HG03108 (cell line): ENCODE measurements at regions not wholly inside any gene's neighbourhood (a gene's known extent, or its start where the extent isn't known, plus 50 kb on each side); places are given as distances from the start of the nearest gene placed in this dataset.

ENCODE experiments used
- ATAC-seq: cut with Tn5 transposase; IDR thresholded peaks from one replicate; pipeline ENCODE4 v1.9.1; 2021; ENCODE audit warnings: moderate library complexity; ENCODE audit not compliant: unreplicated experiment

- ATAC-seq, result no peak
Measured at GRCh38 chr15:81442454-81442853, 68.4 kb upstream of the TMC3 start.

- ATAC-seq, result no peak
Measured at GRCh38 chr15:81434851-81435250, 60.8 kb upstream of the TMC3 start.

- no peak for ATAC-seq
Measured at GRCh38 chr15:81433462-81433861, 59.4 kb upstream of the TMC3 start.

GRCh38 chr15:81432179-81432578 lies 58.2 kb upstream of the TMC3 start:
- no peak for ATAC-seq

- ATAC-seq, result no peak
Measured at GRCh38 chr15:81427176-81427575, 53.2 kb upstream of the TMC3 start.

GRCh38 chr15:81425905-81426304 lies 51.9 kb upstream of the TMC3 start:
- no peak for ATAC-seq
